ENCODE measurements at regions not wholly inside any gene's neighbourhood (a gene's known extent, or its start where the extent isn't known, plus 50 kb on each side); places are given as distances from the start of the nearest gene placed in this dataset.

GRCh38 chr14:62027958-62028357 lies 265.7 kb downstream of the SNAPC1 start:
- no peak for DNase-seq

DNA sequence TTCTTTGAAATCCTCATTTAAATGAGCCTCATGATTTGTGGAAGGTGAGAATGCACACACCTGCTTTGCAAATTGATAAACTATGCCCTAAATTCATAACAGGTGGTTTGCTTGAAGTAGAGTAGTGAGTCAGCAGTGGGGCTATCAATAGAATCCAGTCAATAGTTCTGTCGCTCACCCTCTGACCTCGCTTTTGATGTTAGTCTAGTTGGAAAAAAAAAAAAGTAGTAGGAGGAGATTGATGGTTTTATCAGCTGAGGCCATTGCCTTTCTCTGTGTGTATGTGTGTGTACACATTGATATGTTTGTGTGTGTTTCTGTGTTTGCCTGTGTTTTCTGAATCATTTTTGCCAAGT lies 267.3 kb downstream of the SNAPC1 start:
- no peak for DNase-seq

DNA sequence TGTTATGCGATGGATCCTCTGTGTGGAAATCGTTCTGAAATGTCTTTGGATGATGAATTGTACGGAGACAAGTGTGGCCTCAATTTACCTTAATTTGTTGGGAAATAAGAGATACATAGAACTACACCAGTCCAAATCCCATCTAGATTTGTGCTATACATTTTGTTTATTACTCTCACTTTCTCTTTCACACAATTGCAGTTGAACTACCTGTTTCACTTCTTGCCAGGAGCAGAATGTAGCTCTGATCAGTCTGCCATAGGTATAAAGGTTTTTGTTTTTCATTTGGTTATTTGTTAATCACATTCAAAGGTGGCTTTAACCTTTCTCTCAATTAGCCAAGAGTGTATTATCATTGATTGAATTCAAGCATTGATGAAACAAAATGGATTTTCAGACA lies 268.2 kb downstream of the SNAPC1 start:
- no peak for DNase-seq

DNA sequence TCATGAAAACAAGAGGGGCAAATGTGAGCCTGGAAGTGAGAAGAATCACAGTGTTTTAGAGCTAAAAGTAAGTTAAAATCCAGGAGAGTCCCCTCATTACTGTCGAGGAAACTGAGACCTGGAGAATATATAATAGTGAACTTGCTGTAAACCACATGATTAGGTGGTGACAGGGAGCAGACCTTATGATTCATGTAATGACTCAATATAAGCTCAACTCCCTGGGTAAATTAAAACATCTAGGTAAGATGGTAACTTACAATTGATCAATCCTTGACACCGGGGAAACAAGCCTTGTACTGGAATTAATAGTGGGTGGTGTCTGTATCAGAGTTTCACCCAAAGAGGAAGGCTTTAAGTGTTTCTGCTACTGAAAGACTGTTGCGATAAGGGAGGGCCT lies 269.3 kb downstream of the SNAPC1 start:
- DNase-seq: no peak

GRCh38 chr14:62053188-62053587 lies 291.0 kb downstream of the SNAPC1 start:
- DNase-seq: no peak

DNA sequence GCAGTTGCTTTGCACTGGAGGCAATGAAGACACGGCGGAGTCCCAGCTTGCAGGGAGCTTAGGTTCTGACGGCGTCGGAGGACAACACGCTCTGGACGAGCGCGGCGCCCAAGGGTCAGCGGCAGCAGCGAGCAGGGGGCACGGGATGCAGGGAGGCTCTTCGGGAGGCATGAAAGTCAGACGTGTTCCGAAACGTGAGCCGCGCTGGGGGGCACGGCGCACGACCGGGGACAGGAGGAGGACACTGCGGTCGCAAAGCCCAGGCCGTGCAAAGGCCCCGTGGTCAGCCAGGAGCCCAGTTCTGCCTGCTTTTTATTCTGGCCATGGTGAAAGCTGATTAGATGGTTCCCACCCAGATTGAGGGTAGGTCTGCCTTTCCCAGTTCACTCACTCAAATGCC lies 294.6 kb downstream of the SNAPC1 start:
- DNase-seq: no peak

DNA sequence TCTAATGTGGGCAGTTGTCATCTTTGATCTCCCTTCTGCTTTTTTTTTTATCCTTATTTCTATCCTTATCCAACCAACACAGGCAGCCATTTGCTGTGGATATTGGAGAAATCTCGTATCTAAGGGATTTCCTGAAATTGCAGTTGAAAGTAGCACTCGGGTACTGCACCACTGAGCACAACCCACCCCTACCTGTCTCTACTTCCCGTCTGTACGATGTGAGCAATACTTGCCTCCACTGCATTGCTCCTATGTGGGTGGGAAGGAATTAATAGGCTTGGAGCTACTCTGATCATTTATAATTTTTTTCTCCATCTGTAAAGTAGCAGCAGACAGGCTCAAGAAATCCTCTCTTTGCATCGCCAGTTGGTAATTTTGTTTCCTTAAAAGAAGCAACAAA lies 300.4 kb downstream of the SNAPC1 start:
- DNase-seq: no peak

DNA sequence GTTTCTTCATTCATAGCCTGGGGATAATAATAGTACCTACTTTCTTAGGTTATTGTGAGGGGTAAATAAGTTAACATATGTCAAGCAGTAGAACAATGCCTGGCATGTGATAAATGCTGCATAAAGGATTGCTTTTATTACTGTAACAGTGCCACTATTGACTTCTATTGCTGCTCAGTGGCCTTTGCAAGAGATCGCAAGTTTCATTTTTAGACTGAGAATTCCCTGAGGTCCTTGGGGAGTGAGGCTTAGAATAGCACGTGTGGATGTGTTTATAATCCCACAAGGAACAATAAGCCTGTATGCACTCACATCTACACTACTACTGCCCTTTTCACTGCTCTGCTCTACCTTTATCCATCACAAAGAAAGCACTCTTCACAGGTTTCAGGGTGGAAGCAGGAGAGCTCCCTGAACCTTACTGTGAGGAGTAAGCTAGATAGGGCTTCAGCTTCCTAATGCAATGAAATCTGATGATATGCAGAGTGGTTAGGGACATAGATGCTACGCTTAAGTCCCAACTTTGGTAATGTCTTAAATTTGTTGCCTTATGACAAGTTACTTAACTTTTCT lies 302.6 kb downstream of the SNAPC1 start:
- no peak for DNase-seq

- DNase-seq: no peak
These were observed 304.1 kb downstream of the SNAPC1 start for GRCh38 chr14:62066304-62066703.

GRCh38 chr14:62071039-62071438 lies 308.8 kb downstream of the SNAPC1 start:
- no peak for DNase-seq

- no peak for DNase-seq
These were observed 314.1 kb downstream of the SNAPC1 start for GRCh38 chr14:62076368-62076767.

DNA sequence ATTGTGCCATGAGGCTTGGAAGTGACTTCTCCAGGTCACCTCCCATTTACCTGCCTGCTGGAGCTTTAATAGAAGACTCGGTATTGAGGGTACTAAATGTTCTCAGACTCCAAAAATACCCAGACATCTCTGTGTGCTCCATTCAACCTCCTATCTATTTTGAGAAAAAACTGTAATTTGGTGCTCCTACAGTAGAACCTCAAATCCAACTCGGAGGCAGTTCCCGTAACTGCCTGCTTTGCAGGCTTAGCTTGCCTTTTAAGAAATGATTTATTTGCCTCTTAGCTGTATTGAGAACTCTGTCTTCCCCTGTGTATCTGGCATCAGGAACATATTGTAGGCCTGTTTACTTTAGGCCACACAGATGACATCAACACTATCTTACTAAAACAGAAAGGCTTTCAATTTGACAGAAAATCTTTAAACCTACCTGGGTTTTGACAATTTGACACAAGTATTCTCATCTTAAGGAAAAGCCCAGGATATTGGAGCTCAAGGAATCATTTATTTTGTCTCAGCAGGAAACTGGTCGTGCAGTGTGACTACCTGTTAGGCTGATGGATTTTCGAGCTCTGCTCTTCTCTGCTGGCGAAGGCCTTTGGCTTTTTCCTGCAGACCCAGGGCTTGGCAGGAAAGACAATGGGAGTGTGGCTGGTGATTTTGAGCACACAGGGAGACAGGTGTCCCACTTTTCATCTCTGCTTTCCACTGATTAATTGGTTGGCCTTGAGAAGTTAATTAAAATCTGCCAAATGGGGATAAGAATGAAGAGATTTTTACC lies 314.8 kb downstream of the SNAPC1 start:
- no peak for DNase-seq

- DNase-seq: no peak
These were observed 315.5 kb downstream of the SNAPC1 start for GRCh38 chr14:62077676-62078261.

- no peak for DNase-seq
These were observed 316.8 kb downstream of the SNAPC1 start for GRCh38 chr14:62079038-62079437.

- no peak for DNase-seq
These were observed 318.9 kb downstream of the SNAPC1 start for GRCh38 chr14:62081012-62081612.

DNA sequence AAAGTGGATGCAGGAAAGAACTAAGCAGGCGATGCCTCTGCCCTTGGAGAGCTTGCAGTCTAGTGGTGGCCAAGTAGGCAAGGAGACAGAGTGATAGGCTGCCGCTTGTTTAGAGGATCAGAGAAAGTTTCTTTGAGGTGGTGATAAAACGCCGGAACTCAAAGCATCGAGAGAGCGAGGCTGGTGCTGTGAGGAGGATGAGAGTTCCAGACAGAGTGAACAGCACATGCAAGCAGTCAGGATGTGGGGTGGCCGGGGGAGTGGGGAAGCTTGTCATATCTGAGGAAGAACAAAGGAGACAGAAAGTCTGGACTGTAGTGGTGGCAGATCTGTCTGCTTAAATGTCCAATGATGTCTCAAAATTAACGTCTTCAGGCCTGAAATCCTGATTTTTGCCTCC lies 319.7 kb downstream of the SNAPC1 start:
- no peak for DNase-seq

DNA sequence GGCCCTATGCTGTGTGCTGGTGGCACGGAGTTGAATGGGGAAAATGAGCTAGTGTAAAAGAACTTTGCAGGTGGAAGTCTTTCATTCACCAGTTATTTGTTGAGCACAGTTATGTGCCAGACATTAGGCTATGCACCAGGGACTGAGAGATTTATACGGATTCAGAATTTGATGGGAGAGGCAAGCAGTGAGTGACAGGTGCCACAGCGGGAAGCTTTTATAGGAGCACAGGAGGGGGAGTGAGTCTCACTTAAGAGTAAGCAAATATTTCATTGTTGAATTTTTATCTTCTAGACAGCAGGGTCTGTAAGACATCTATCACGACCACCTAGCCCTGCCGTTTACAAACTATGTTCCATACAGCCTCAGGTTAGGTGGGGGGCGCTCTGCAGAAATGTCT lies 320.6 kb downstream of the SNAPC1 start:
- DNase-seq: no peak

GRCh38 chr14:62084020-62084419 lies 321.8 kb downstream of the SNAPC1 start:
- DNase-seq: no peak

DNA sequence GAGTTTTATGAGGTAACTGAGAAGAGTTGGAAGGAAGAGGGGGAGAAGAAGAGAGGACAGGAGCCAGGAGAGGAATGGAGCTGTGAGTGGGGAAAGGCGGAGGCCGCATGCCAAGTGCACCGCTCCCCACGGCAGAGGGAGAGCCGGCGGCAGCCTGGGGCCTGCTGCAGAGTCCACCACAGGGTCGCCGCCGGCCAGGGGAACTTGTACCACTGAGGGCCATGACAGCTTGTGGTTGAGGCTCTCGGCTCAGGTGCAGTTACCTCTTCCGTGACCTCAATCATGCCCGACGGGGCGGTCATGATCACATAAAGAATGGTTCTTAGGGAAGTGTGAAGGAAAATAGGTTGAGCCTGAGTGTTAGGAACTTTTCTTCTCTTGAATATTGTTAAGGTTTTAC lies 325.0 kb downstream of the SNAPC1 start:
- no peak for DNase-seq

GRCh38 chr14:62093736-62094135 lies 331.5 kb downstream of the SNAPC1 start:
- DNase-seq: no peak

GRCh38 chr14:62097072-62097471 lies 334.9 kb downstream of the SNAPC1 start:
- no peak for DNase-seq

DNA sequence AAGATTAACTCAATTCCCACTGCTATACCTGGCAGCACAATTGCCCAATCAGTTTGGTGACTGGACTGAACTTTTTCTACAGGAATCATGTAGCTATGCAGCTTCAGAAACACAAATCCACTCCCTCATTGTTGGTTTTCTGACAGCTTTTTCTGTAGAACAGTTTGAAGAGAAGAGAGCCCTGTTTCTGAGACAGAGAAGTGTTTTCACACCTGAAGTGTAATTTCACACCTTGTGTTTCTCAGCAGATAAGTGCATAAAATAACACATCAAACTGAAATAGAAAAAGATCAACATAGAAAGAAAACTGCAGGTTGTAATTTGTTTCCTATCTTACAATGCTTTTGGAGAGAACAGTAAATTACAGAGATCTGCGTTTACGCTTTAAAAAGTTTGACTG lies 335.6 kb downstream of the SNAPC1 start:
- no peak for DNase-seq

DNA sequence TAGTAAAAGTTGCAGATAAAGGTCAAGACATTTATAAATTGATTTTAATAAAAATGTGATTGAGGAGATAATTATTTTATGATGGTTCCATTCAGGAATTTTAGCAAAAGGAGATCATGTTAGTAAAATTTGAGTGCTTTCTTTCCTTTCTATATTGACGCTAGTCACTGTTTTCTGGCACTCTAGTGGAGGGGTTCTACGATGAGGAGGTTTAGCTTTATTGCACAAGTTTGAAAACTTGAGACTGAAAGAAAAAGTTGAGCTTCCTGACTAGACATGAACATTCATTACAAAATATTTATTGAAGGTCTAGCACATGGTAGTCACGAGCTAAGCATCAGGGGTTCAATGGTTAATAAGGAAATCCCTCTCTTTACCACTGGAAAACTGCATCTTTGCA lies 336.1 kb downstream of the SNAPC1 start:
- DNase-seq: no peak

DNA sequence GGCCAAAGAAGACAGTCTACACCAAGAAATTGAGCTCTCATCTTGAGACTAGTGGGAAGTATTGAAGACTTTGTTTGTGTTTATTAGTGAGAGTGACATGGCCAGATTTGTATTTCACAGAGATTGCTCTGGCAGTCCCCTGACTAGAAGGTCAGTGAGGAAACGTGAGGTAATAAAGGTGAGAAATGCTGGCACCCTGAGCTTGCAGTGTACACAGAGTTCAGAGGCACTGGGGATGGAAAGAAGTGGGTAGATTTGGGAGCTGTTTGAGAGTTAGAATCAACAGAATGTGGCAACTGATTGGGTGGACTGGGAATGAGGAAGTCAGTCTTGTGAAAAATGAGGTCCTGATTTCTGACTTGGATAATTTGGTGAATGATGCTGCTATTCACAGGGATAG lies 336.9 kb downstream of the SNAPC1 start:
- DNase-seq: no peak
